Astrocyte (in vitro differentiated cells and primary cell): ENCODE measurements at regions not wholly inside any gene's neighbourhood (a gene's known extent, or its start where the extent isn't known, plus 50 kb on each side); places are given as distances from the start of the nearest gene placed in this dataset.
A peak's percentile ranks its signal among the peaks of the same experiment; 100 is the strongest.

Source experiments
- DNase-seq: peaks from one replicate; pipeline ENCODE4 v3.0.0-alpha.2; 2010; ENCODE audit warnings: low read depth
- FAIRE-seq: peaks from 2 replicates; lab custom pipeline; 2011; peaks lifted over from hg19 to GRCh38; lab: Jason Lieb, UNC
- H2AFZ ChIP-seq: 2 replicates; pipeline ENCODE4 v1.6.0; 2012; ENCODE audit warnings: low read depth, low read length, inconsistent platforms
- H3K27ac ChIP-seq: 2 replicates; pipeline ENCODE4 v1.5.1; 2011; ENCODE audit warnings: low read depth, low read length, inconsistent platforms
- H3K27me3 ChIP-seq: 2 replicates; pipeline ENCODE4 v1.6.0; 2011; ENCODE audit warnings: low read length, inconsistent platforms; ENCODE audit not compliant: insufficient read depth
- H3K36me3 ChIP-seq: 2 replicates; pipeline ENCODE4 v1.5.1; 2011; ENCODE audit warnings: low read length, inconsistent platforms; ENCODE audit not compliant: insufficient read depth
- H3K4me1 ChIP-seq: 2 replicates; pipeline ENCODE4 v1.5.1; 2011; ENCODE audit warnings: low read length, inconsistent platforms; ENCODE audit not compliant: insufficient read depth
- H3K4me2 ChIP-seq: 2 replicates; pipeline ENCODE4 v1.6.0; 2012; ENCODE audit warnings: low read length, inconsistent platforms
- H3K4me3 ChIP-seq: 2 replicates; pipeline ENCODE4 v1.5.1; 2011; ENCODE audit warnings: low read depth, mild to moderate bottlenecking, low read length, inconsistent platforms; ENCODE audit not compliant: insufficient read depth
- H3K79me2 ChIP-seq: 2 replicates; pipeline ENCODE4 v1.6.0; 2012; ENCODE audit warnings: mild to moderate bottlenecking, low read length, inconsistent platforms; ENCODE audit not compliant: insufficient read depth
- H3K9ac ChIP-seq: 2 replicates; pipeline ENCODE4 v1.6.0; 2012; ENCODE audit warnings: mild to moderate bottlenecking, low read length, inconsistent platforms
- H3K9me3 ChIP-seq: 2 replicates; pipeline ENCODE4 v1.5.1; 2012; ENCODE audit warnings: low read depth, mild to moderate bottlenecking, low read length, inconsistent platforms; ENCODE audit not compliant: insufficient read depth
- H4K20me1 ChIP-seq: 2 replicates; pipeline ENCODE4 v1.6.0; 2012; ENCODE audit warnings: low read length, inconsistent platforms; ENCODE audit not compliant: insufficient read depth
- H3K27ac Mint-ChIP-seq: one replicate; pipeline ENCODE4 v1.8.0; 2021; ENCODE audit warnings: mild to moderate bottlenecking, mixed read lengths; ENCODE audit not compliant: unreplicated experiment
- H3K27me3 Mint-ChIP-seq: one replicate; pipeline ENCODE4 v1.8.0; 2021; ENCODE audit warnings: low read depth, mixed read lengths; ENCODE audit not compliant: unreplicated experiment
- H3K36me3 Mint-ChIP-seq: one replicate; pipeline ENCODE4 v1.8.0; 2021; ENCODE audit warnings: low read depth, mixed read lengths; ENCODE audit not compliant: unreplicated experiment
- H3K4me1 Mint-ChIP-seq: one replicate; pipeline ENCODE4 v1.8.0; 2021; ENCODE audit warnings: low read depth, mixed read lengths; ENCODE audit not compliant: unreplicated experiment
- H3K4me3 Mint-ChIP-seq: one replicate; pipeline ENCODE4 v1.8.0; 2021; ENCODE audit warnings: mild to moderate bottlenecking, moderate library complexity, mixed read lengths; ENCODE audit not compliant: unreplicated experiment
- H3K9me3 Mint-ChIP-seq: one replicate; pipeline ENCODE4 v1.8.0; 2021; ENCODE audit warnings: mild to moderate bottlenecking, mixed read lengths; ENCODE audit not compliant: unreplicated experiment
- CTCF ChIP-seq: IDR thresholded peaks from 2 replicates; pipeline ENCODE4 v1.5.1; 2011; ENCODE audit warnings: low read depth, mild to moderate bottlenecking, inconsistent platforms, low read length, moderate library complexity; ENCODE audit not compliant: insufficient read depth
- EZH2 ChIP-seq: IDR thresholded peaks from 2 replicates; pipeline ENCODE4 v1.6.1; 2012; ENCODE audit warnings: mild to moderate bottlenecking, low read length, inconsistent platforms; ENCODE audit not compliant: insufficient read depth

GRCh38 chr5:73301208-73301901 lies 128.4 kb downstream of the TMEM174 start:
- Histone ChIP-seq H3K9me3 (no peaks in the 10 kb centered on the region), H2AFZ (no peak overlapping the region), H3K79me2 (no peaks in the 10 kb centered on the region), H3K27me3 (peaks cover 59% of the 10 kb centered on the region), H3K36me3 (no peaks in the 10 kb centered on the region), H3K4me1 (peaks cover 33% of the 10 kb centered on the region), H3K4me2 (peak overlapping the region; percentile 38), H4K20me1 (peaks cover 4% of the 10 kb centered on the region), H3K4me3 (no peak overlapping the region), H3K9ac (no peak overlapping the region), H3K27ac (no peak overlapping the region)
- H3K4me3 Mint-ChIP-seq, result no peak overlapping the region
- peak overlapping the region; percentile 62 for H3K27ac Mint-ChIP-seq
- peak; percentile 20 for TF ChIP-seq EZH2
- no peak for TF ChIP-seq CTCF
- H3K4me1 Mint-ChIP-seq, result peaks cover 10% of the 10 kb centered on the region
- peaks cover 6% of the 10 kb centered on the region for H3K36me3 Mint-ChIP-seq
- H3K9me3 Mint-ChIP-seq, result peaks cover 48% of the 10 kb centered on the region
- peaks cover 87% of the 10 kb centered on the region for H3K27me3 Mint-ChIP-seq
- FAIRE-seq (no peak), DNase-seq (no peak)

GRCh38 chr5:73300337-73301207 lies 127.6 kb downstream of the TMEM174 start:
- Mint-ChIP-seq H3K4me3 (no peak overlapping the region), H3K36me3 (peaks cover 6% of the 10 kb centered on the region), H3K9me3 (peaks cover 42% of the 10 kb centered on the region), H3K4me1 (peaks cover 12% of the 10 kb centered on the region), H3K27me3 (peaks cover 87% of the 10 kb centered on the region), H3K27ac (no peak overlapping the region)
- Histone ChIP-seq H3K79me2 (no peaks in the 10 kb centered on the region), H3K27ac (no peak overlapping the region), H3K4me3 (no peak overlapping the region), H4K20me1 (peaks cover 4% of the 10 kb centered on the region), H3K9ac (no peak overlapping the region), H2AFZ (peak overlapping the region; percentile 12), H3K4me2 (peak overlapping the region; percentile 77), H3K4me1 (peaks cover 37% of the 10 kb centered on the region), H3K9me3 (no peaks in the 10 kb centered on the region), H3K36me3 (no peaks in the 10 kb centered on the region), H3K27me3 (peaks cover 57% of the 10 kb centered on the region)
- DNase-seq (no peak), FAIRE-seq (no peak)
- peak; percentile 45 for TF ChIP-seq EZH2
- no peak for TF ChIP-seq CTCF
